NCI-H510A treated with DMSO at 0.1 percent for 48 hours (cell line): ENCODE measurements at regions not wholly inside any gene's neighbourhood (a gene's known extent, or its start where the extent isn't known, plus 50 kb on each side); places are given as distances from the start of the nearest gene placed in this dataset.
A peak's percentile ranks its signal among the peaks of the same experiment; 100 is the strongest.
"Not testable (repeated sequence)": the region's sequence is repeated elsewhere in the genome, so short reads cannot be mapped to it uniquely, and the experiment has no call there.

Experiments used
- DNase-seq: peaks from one replicate; lab custom pipeline; 2025; lab: John Stamatoyannopoulos, UW

GRCh38 chr22:34604312-34604711 is 461.6 kb upstream of the ISX start:
- DNase-seq = no peak

DNA sequence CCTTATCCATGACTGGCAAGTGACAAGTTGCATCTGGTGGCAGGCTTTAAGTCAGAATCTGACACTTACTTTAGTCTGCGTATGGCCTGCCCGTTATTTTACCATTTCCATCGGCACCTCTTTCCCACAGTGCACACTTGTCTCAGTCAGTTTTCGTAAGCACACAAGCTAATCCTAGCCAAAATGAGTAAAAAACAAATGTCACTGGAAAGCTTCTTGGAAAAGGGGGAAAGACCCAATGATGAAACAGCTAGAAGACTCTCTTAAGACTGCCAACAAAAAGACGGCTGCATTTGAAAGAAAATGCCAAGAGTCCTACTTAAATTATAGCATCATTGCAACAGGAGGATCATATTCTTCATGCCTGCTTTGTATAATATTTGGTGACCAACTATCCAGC is 457.9 kb upstream of the ISX start:
- no peak for DNase-seq

DNA sequence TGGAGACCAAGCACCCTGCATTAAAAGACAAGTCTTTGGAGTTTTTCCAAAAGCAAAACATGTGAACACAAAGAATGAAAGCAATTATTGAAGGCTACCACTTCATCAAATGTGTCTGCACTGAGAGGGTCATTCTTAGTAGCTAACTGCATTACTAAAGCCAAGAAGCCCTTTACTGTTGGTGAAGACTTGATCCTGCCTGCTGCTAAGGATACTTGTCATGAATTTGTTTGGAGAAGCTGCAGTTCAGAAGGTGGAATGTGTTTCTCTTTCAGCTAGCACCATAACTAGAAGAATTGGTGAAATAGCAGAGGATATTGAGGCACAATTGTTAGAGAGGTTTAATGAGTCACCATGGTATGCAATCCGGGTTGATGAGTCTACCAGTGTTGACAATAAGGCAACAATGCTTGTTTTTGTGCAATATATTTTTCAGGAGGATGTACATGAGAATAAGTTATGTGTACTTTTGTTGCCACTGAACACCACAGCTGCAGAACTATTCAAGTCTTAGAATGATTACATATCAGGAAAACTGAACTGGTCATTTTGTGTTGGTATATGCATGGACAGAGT is 457.3 kb upstream of the ISX start:
- no peak for DNase-seq

DNA sequence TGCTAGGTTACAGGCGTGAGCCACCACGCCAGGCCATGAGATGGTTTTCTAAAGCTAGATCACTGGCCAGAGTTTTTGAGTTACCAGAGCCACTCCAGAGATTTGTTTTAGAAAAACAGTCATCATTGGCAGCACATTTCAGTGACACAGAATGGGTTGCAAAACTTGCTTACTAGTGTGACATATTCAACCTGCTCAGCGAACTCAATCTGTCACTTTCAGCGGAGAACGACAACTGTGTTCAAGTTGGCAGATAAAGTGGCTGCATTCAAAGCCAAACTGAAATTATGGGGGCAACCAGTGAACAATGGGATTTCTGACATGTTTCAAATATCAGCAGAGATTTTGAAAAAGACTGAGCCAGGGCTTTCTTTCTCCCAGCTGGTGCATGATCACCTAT is 456.3 kb upstream of the ISX start:
- no peak for DNase-seq

DNA sequence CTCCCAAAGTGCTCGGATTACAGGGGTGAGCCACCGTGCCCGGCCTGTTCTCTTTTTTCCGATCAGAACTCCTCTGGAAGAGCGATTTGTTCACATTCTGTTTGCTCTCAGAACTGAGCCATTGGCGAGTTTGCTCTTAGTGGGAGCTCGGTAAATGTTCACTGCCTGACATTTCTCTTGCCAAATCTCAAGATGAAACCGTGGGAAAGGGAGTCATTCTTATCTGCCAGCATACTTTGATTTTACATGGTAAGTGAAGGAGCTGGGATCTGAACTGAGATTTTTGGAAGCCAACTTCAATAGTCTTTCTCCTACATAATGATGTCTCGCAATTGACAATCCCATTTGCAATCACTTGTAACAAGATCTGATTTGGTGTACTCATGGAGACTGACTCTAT is 445.8 kb upstream of the ISX start:
- DNase-seq = no peak

DNA sequence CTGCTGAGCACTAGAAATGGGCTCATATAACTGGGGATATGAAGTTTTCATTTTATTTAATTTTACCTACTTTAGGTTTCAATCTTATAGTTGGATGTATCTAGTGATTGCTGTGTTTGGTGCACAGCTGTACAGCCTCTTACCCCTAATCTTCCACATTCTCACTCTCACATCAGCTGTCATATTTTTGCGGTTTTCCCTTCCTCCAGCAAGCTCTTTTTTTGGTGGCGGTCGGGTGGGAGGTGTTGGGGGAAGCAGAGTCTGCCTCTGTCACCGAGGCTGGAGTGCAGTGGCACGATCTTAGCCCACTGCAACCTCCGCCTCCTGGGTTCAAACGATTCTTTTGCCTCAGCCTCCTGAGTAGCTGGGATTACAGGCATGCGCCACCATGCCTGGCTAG is 445.1 kb upstream of the ISX start:
- no peak for DNase-seq

DNA sequence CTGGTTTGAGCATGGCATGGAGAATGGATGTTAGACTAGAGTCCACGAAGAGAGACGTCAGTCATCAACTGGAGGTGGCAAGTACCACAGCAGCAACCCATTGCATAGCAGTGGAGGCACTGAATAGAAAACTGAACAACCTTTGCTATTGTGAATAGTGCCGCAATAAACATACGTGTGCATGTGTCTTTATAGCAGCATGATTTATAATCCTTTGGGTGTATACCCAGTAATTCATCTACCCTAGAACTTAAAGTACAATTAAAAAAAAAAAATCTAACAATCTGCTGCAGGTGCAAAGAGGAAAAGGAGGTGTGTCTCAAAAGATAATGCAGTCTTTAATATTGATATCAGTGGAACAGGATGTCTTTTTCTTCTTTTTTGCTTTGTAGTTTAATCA is 443.4 kb upstream of the ISX start:
- DNase-seq = no peak

- no peak for DNase-seq
These were observed 442.4 kb upstream of the ISX start for GRCh38 chr22:34623580-34623979.

GRCh38 chr22:34625892-34626291 is 440.1 kb upstream of the ISX start:
- not testable (repeated sequence) for DNase-seq

DNA sequence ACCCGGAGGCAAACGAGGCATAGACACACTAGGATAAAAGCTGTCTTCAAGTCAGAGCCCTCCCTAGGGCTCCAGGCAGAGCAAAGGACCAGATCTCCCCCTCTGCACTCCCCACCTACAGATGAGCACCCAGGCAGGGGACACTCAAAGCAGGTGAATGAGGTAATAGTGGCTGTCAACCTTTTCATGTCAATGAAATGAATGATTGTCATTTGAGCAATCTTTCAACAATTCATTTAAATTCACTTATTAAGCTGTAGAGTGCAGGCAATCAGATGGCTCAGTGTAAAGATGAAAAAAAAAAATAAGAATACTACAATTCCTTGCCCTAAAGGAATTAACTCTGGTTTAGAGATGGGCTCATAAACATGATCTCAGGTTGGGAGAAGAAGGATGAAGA is 427.8 kb upstream of the ISX start:
- DNase-seq = no peak

GRCh38 chr22:34639911-34640310 is 426.0 kb upstream of the ISX start:
- DNase-seq = no peak

DNA sequence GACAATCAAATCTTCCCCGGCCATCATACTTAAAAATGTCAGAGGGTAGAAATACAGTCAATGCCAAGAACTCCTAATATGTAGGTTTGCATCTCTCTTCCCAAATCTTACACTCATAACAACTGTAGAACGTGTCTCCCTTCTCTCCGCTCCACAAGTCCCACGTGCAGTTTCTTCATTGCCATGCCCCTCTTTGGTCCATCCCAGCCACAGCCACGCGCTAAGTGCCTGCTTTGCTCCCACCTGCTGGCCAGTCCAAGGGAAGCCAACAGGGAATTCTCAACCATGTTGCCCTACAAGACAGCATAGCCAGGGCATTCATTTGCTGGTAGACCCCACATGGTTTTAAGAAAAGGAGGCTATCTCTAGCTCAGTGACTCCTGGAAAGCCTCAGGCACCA is 420.6 kb upstream of the ISX start:
- DNase-seq = no peak

DNA sequence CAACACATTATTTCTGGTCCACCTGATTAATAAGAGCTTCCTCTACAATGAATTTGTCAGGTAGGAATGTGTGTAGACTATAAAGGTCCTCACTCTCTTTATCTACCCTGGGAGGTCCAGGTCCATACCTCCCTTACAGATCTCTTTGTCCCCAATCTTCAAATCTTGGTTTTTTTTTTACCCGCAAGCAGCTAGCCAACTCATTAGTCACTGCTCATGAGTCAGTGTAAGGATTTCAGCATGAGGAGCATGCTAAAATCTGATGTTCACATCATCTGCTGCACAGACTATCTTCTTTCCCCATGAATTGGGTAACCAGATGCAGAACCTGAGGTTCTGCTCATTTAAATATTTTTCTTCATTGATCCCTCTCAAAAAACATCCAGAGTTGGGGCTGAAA is 397.0 kb upstream of the ISX start:
- no peak for DNase-seq

- DNase-seq = not testable (repeated sequence)
These were observed 382.9 kb upstream of the ISX start for GRCh38 chr22:34683031-34683430.

GRCh38 chr22:34684278-34684677 is 381.7 kb upstream of the ISX start:
- not testable (repeated sequence) for DNase-seq

DNA sequence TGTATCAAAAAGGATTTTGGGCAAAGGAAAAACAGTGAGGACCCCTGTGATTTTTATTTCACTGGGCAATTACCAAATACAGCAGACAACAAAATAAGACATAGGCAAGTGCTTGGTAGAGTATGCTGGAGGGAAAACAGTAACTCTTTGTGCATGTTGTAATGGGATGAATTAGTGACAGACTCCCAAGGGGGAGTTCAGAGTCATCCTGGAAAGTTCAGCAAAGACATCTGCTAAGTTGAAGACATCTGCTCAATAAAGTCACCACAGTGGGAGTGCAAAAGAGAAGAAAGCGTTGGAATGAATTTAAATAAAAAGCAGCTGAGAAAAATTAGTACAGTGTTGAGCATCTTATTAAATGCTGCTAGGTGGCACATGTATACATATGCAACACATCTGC is 378.8 kb upstream of the ISX start:
- no peak for DNase-seq

GRCh38 chr22:34688825-34689224 is 377.1 kb upstream of the ISX start:
- DNase-seq = no peak

DNA sequence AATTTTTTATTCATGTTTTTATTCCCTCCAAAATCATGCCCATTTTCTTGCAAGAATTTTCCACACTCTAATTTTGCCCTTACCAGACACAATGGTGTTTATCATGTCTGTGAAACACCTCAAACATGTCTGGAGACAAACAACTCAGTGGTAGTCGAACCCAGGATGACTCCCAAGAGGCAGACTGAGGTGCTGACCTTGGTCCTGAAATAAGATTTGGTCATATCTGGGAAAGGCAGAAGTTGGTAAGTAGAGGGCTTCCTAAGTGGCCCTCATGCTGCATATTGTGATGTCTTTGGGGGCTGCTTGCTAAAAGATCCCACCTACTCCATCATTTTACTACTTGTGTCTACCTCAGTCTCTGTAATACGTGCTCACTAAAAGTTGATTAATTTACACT is 369.4 kb upstream of the ISX start:
- DNase-seq = no peak

GRCh38 chr22:34702279-34702678 is 363.7 kb upstream of the ISX start:
- DNase-seq = peak; percentile 50

- no peak for DNase-seq
These were observed 356.3 kb upstream of the ISX start for GRCh38 chr22:34709641-34710040.

DNA sequence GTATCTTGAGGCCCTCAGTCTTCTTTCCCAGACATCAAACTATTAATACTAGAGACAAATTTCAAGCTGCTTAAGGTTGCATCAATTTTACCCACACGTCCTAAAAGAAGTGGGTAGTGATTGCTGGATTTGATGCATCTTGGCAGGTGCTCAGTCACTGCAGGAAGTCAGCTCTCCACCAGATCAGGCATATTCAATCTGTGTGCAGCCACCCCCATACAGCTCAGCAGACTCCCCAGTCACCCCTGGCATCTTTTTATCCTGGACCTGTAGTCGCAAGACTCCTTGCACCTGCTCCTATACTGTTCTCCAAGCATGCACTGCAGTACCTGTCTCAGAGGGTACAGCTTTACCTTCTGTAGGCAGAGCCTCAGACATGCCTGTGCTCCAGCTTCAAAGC is 343.1 kb upstream of the ISX start:
- DNase-seq = no peak

- no peak for DNase-seq
These were observed 329.9 kb upstream of the ISX start for GRCh38 chr22:34736081-34736480.

DNA sequence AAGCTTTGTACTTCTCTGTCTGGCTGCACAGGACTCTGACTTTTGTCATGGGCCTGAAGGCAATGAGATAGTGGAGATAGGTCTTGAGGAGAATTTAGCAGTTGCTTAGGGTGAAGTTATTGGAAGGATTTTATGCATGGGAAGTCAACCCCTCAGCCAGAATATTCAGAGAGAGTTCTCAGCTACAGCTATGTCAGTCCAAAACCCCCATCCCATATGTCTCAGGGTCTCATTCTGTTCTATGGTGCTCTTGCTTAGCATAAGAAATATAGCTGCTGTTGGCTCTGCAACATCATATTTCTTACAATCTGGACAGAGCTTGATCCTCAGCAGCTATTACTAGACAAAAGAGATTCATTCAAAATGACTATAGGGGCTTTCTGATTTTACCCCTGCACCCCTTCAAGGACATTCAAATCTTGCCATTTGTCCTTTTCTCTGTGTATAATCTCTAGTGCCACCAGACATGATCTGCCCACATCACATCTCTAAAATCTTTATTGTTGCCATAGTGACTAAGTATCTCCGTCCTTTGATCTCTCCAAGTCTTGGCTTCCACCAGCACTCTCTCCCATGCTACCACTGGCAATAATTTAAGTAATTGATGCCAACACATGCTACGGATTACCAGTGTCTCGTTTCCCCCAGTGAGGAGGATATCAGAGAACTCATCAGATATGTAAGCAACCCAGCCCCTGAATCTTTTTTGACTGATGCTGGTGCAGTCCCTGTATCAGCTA is 327.1 kb upstream of the ISX start:
- no peak for DNase-seq

DNA sequence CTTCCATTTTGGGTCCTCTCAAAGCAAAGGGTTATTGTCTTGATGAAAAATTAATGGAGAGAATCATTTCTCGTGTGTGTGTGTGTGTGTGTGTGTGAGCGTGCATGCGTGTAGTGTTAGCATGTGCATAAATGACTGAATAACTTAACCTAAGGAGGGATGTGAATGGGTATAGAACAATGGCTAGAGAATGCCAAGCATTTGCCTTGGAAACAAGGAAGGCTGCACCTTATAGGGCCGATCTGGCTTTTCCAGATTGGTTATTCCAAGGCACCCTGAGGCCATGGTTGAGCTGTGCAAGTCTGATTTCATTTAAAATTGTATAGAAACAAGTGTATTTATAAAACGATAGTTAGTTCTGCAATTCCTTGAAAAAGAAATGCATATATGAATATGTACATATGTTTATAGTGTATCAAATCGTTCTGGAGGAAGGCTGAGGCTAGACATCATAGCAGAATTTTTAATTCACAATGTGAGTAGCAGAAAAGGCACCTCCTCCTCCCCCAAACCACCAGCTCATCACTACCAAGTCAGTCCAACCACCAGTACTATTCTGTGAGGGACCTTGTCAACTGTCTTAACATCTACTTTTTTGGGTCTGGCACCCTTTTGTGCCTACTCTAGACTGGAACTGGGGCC is 322.7 kb upstream of the ISX start:
- DNase-seq = no peak
